Vagina (tissue), 2 donors: ENCODE measurements at regions not wholly inside any gene's neighbourhood (a gene's known extent, or its start where the extent isn't known, plus 50 kb on each side); places are given as distances from the start of the nearest gene placed in this dataset.

Source experiments
- DNase-seq, 2 donors: peaks; one replicate each; pipeline ENCODE4 v3.0.0-alpha.2; 2017; ENCODE audit errors: extremely low spot score in 2 of 2
- H3K27ac ChIP-seq: fragments of 200-600 bp; sonication (generic); one replicate; pipeline ENCODE4 v1.5.1; 2019
- H3K27me3 ChIP-seq: fragments of 200-600 bp; sonication (generic); one replicate; pipeline ENCODE4 v1.5.1; 2019
- H3K36me3 ChIP-seq, 2 donors: fragments of 200-600 bp; sonication (generic); one replicate each; pipeline ENCODE4 v1.5.1; 2017 to 2019
- H3K4me1 ChIP-seq: fragments of 200-600 bp; sonication (generic); one replicate; pipeline ENCODE4 v1.5.1; 2019
- H3K4me3 ChIP-seq, 2 donors: fragments of 200-600 bp; sonication (generic); 1 replicate in 1 of 2; 2 replicates in 1 of 2; pipeline ENCODE4 v1.5.1; 2016 to 2019
- H3K9me3 ChIP-seq: fragments of 200-600 bp; sonication (generic); one replicate; pipeline ENCODE4 v1.5.1; 2019
- CTCF ChIP-seq, 3 experiments: fragments of 450-650 bp in 2 of 3; fragments of 200-600 bp in 1 of 3; sonication (generic) in 1 of 3; IDR thresholded peaks; one replicate each; pipeline ENCODE4 v1.5.1; 2017 to 2019; ENCODE audit warnings: antibody characterized with exemption in 3 of 3, mild to moderate bottlenecking in 2 of 3, moderate library complexity in 2 of 3
- POLR2A ChIP-seq, 2 donors: fragments of 450-650 bp; IDR thresholded peaks; one replicate each; pipeline ENCODE4 v1.6.1; 2017; ENCODE audit warnings: antibody characterized with exemption in 2 of 2, mild to moderate bottlenecking in 2 of 2, moderate library complexity in 2 of 2
- POLR2AphosphoS5 ChIP-seq, 2 donors: sonication (generic); formaldehyde crosslinking; IDR thresholded peaks; one replicate each; pipeline ENCODE4 v1.9.0; 2017; ENCODE audit warnings: antibody characterized with exemption in 2 of 2, mild to moderate bottlenecking in 2 of 2, low read depth in 1 of 2; ENCODE audit not compliant: insufficient read depth in 1 of 2
- intact Hi-C: fragments of 100-400 bp; cut with DNase I; formaldehyde crosslinking; loops from one replicate; pipeline ENCODE4 v1.15.1; 2023

- Histone ChIP-seq H3K36me3 (no peaks in the 10 kb centered on the region), H3K4me1 (no peaks in the 10 kb centered on the region), H3K27me3 (no peaks in the 10 kb centered on the region), H3K9me3 (no peaks in the 10 kb centered on the region), H3K27ac (no peak overlapping the region), H3K4me3 (no peak overlapping the region)
- intact Hi-C loops: no loop called here
- DNase-seq: no peak
- TF ChIP-seq POLR2AphosphoS5 (IDR thresholded peaks at IDR 0.05; ENCODE audit: insufficient read depth in 1 of 2, low read depth in 1 of 2) (no peak), POLR2A (IDR thresholded peaks at IDR 0.05) (no peak)
These were observed 143.4 kb upstream of the CPSF6 start for GRCh38 chr12:69095765-69096477.

GRCh38 chr12:69096669-69097335 is 142.6 kb upstream of the CPSF6 start:
- Histone ChIP-seq H3K27ac (no peak overlapping the region), H3K27me3 (no peaks in the 10 kb centered on the region), H3K36me3 (no peaks in the 10 kb centered on the region), H3K9me3 (no peaks in the 10 kb centered on the region), H3K4me1 (no peaks in the 10 kb centered on the region), H3K4me3 (no peak overlapping the region)
- TF ChIP-seq CTCF (IDR thresholded peaks at IDR 0.05) (no peak), POLR2A (IDR thresholded peaks at IDR 0.05) (no peak), POLR2AphosphoS5 (IDR thresholded peaks at IDR 0.05; ENCODE audit: insufficient read depth in 1 of 2, low read depth in 1 of 2) (no peak)
- DNase-seq: peak in 1 of 2 donors; percentile 1
- intact Hi-C loops: no loop called here

GRCh38 chr12:69097619-69098368 is 141.6 kb upstream of the CPSF6 start:
- TF ChIP-seq CTCF (IDR thresholded peaks at IDR 0.05): no peak
- TF ChIP-seq POLR2AphosphoS5 (IDR thresholded peaks at IDR 0.05; ENCODE audit: insufficient read depth in 1 of 2, low read depth in 1 of 2): no peak
- no peak for TF ChIP-seq POLR2A (IDR thresholded peaks at IDR 0.05)
- no peaks in the 10 kb centered on the region for H3K36me3 ChIP-seq
- no peaks in the 10 kb centered on the region for H3K9me3 ChIP-seq
- H3K27ac ChIP-seq: no peak overlapping the region
- peak in 1 of 2 donors; percentile 69 for DNase-seq
- H3K27me3 ChIP-seq: no peaks in the 10 kb centered on the region
- intact Hi-C loops: no loop called here
- H3K4me3 ChIP-seq: no peak overlapping the region
- H3K4me1 ChIP-seq: no peaks in the 10 kb centered on the region

- no peak for DNase-seq
- no peak overlapping the region for H3K27ac ChIP-seq
- H3K9me3 ChIP-seq: no peaks in the 10 kb centered on the region
- H3K27me3 ChIP-seq: no peaks in the 10 kb centered on the region
- intact Hi-C loops: no loop called here
- no peak for TF ChIP-seq POLR2AphosphoS5 (IDR thresholded peaks at IDR 0.05; ENCODE audit: insufficient read depth in 1 of 2, low read depth in 1 of 2)
- TF ChIP-seq POLR2A (IDR thresholded peaks at IDR 0.05): no peak
- no peak for TF ChIP-seq CTCF (IDR thresholded peaks at IDR 0.05)
- H3K36me3 ChIP-seq: no peaks in the 10 kb centered on the region
- H3K4me3 ChIP-seq: no peak overlapping the region
- H3K4me1 ChIP-seq: no peaks in the 10 kb centered on the region
These were observed 140.1 kb upstream of the CPSF6 start for GRCh38 chr12:69099201-69099837.

GRCh38 chr12:69101505-69101904 is 137.9 kb upstream of the CPSF6 start:
- no peaks in the 10 kb centered on the region for H3K4me1 ChIP-seq
- H3K36me3 ChIP-seq: no peaks in the 10 kb centered on the region
- no peak overlapping the region for H3K27ac ChIP-seq
- no peak for DNase-seq
- H3K4me3 ChIP-seq: no peak overlapping the region
- H3K9me3 ChIP-seq: no peaks in the 10 kb centered on the region
- H3K27me3 ChIP-seq: no peaks in the 10 kb centered on the region
- intact Hi-C loops: no loop called here
- TF ChIP-seq POLR2AphosphoS5 (IDR thresholded peaks at IDR 0.05; ENCODE audit: insufficient read depth in 1 of 2, low read depth in 1 of 2) (no peak), CTCF (IDR thresholded peaks at IDR 0.05) (no peak), POLR2A (IDR thresholded peaks at IDR 0.05) (no peak)
